ENCODE measurements at regions not wholly inside any gene's neighbourhood (a gene's known extent, or its start where the extent isn't known, plus 50 kb on each side); places are given as distances from the start of the nearest gene placed in this dataset.

DNA sequence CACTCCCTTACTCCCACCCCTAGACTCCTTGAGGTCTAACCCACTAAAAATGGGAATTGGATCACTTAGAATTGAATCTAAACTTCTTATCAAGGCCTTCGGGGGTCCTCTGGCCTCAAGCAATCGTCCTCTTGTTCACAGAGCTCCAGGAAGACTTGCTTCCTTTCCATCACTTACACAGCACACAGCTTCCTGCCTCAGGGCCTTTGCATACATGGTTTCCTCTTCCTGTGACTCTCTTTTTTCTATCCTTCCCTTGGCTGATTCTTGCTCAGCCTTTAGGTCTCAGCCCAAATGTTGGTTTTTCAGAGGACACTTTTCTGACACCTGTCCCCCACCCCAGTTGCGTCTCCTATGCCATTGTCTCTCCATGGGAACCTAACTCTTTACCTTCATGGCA is 50.0 kb upstream of the ALDH1B1 start:
- Histone ChIP-seq H3K4me2 (no peak overlapping the region), H3K4me3 (no peak overlapping the region), H3K27ac (no peak overlapping the region), H3K9me3 (no peaks in the 10 kb centered on the region), H3K4me1 (peaks cover 5% of the 10 kb centered on the region; the same call in 1 of the 3 replicates)
- FAIRE-seq = no peak
- ChIA-PET CTCF (interaction anchor here (0.8 to 2.1 kb wide), 6 partner anchors 9 to 429 kb away, joined by 3 to 7 read pairs (median 3); no protein-coding TSS in a partner anchor), POLR2A (no interaction called here)
- TF ChIP-seq CBX8 (IDR thresholded peaks at IDR 0.05) (no peak), NFE2L2 (conservative IDR thresholded peaks at IDR 0.05; ENCODE audit: low read length) (no peak), RCOR1 (IDR thresholded peaks at IDR 0.05; ENCODE audit: low read depth, low read length) (no peak), NR3C1 (IDR thresholded peaks at IDR 0.05) (no peak), CBX2 (IDR thresholded peaks at IDR 0.05; ENCODE audit: borderline replicate concordance, low read depth) (no peak)
- 35% methylated on average over 3 of the region's 3 CpGs for WGBS (ENCODE audit: missing lambda C conversion rate)
- DNase-seq (ENCODE audit: low read depth in 1 of 2, low spot score in 1 of 2) = no peak
- no peak for ATAC-seq

GRCh38 chr9:38342096-38342495 is 50.4 kb upstream of the ALDH1B1 start:
- TF ChIP-seq, protein P1, sequence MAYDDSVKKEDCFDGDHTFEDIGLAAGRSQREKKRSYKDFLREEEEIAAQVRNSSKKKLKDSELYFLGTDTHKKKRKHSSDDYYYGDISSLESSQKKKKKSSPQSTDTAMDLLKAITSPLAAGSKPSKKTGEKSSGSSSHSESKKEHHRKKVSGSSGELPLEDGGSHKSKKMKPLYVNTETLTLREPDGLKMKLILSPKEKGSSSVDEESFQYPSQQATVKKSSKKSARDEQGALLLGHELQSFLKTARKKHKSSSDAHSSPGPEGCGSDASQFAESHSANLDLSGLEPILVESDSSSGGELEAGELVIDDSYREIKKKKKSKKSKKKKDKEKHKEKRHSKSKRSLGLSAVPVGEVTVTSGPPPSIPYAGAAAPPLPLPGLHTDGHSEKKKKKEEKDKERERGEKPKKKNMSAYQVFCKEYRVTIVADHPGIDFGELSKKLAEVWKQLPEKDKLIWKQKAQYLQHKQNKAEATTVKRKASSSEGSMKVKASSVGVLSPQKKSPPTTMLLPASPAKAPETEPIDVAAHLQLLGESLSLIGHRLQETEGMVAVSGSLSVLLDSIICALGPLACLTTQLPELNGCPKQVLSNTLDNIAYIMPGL (CRISPR knock-in tag; IDR thresholded peaks at IDR 0.05; ENCODE audit: borderline replicate concordance) = no peak
- TF ChIP-seq JUNB (IDR thresholded peaks at IDR 0.05) = no peak
- Histone ChIP-seq H3K9me3 (no peaks in the 10 kb centered on the region), H3K27ac (no peak overlapping the region), H3K4me2 (no peak overlapping the region), H3K4me1 (peaks cover 5% of the 10 kb centered on the region; the same call in 1 of the 3 replicates), H3K4me3 (no peak overlapping the region)
- FAIRE-seq = no peak
- ATAC-seq = no peak
- DNase-seq (ENCODE audit: low read depth in 1 of 2, low spot score in 1 of 2) = no peak
- ChIA-PET POLR2A (no interaction called here), CTCF (interaction anchor here (0.8 to 2.1 kb wide), 6 partner anchors 8 to 429 kb away, joined by 3 to 7 read pairs (median 3); no protein-coding TSS in a partner anchor)
- 41% methylated on average over 4 of the region's 4 CpGs for WGBS (ENCODE audit: missing lambda C conversion rate)

GRCh38 chr9:38339496-38339895 is 53.0 kb upstream of the ALDH1B1 start:
- Histone ChIP-seq H3K4me3 (no peak overlapping the region), H3K9me3 (no peaks in the 10 kb centered on the region), H3K4me2 (no peak overlapping the region), H3K27ac (no peak overlapping the region), H3K4me1 (peaks cover 5% of the 10 kb centered on the region; the same call in 1 of the 3 replicates)
- WGBS (ENCODE audit: missing lambda C conversion rate) = 70% methylated on average over 2 of the region's 2 CpGs
- ATAC-seq (no peak), DNase-seq (ENCODE audit: low read depth in 1 of 2, low spot score in 1 of 2) (no peak), FAIRE-seq (no peak)
- ChIA-PET CTCF (interaction anchor here (1.2 to 3.2 kb wide), 7 partner anchors 10 to 426 kb away, joined by 3 to 12 read pairs (median 6); no protein-coding TSS in a partner anchor), POLR2A (no interaction called here)
- TF ChIP-seq TP53 (CRISPR knock-in tag; IDR thresholded peaks at IDR 0.05) = no peak

DNA sequence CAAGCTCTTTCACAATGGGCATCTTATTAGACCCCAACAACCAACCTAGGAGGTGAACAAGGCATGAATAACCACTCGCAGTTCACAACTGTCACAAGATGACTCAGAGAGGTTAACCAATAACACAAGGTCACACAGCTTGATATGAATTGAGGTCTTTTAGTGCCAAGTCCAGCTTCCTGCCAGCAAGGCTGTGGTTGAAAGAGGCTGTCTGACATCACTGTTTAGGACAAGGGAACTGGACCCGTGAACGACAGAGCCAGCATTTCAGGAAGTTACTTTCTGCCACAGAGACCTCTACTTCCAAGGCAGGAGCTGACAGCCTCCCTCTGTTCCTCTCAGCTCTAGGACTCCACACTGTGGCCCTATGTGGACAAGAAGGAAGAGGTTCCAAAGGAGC is 53.4 kb upstream of the ALDH1B1 start:
- H3K9me3 ChIP-seq = no peaks in the 10 kb centered on the region
- DNase-seq (ENCODE audit: low read depth in 1 of 2, low spot score in 1 of 2) (no peak), ATAC-seq (no peak; a peak in 1 of 6 replicates), FAIRE-seq (no peak)
- no peak overlapping the region for H3K27ac ChIP-seq
- no peak overlapping the region for H3K4me3 ChIP-seq
- no peak overlapping the region for H3K4me2 ChIP-seq
- TF ChIP-seq ZFP36 (IDR thresholded peaks at IDR 0.05; ENCODE audit: borderline replicate concordance, partially characterized antibody) = no peak
- ChIA-PET POLR2A (no interaction called here), CTCF (interaction anchor here (1.2 to 3.2 kb wide), 6 partner anchors 10 to 426 kb away, joined by 3 to 12 read pairs (median 6); no protein-coding TSS in a partner anchor)
- H3K4me1 ChIP-seq = peaks cover 5% of the 10 kb centered on the region; the same call in 1 of the 3 replicates
- 13% methylated on average over 3 of the region's 3 CpGs for WGBS (ENCODE audit: missing lambda C conversion rate)

DNA sequence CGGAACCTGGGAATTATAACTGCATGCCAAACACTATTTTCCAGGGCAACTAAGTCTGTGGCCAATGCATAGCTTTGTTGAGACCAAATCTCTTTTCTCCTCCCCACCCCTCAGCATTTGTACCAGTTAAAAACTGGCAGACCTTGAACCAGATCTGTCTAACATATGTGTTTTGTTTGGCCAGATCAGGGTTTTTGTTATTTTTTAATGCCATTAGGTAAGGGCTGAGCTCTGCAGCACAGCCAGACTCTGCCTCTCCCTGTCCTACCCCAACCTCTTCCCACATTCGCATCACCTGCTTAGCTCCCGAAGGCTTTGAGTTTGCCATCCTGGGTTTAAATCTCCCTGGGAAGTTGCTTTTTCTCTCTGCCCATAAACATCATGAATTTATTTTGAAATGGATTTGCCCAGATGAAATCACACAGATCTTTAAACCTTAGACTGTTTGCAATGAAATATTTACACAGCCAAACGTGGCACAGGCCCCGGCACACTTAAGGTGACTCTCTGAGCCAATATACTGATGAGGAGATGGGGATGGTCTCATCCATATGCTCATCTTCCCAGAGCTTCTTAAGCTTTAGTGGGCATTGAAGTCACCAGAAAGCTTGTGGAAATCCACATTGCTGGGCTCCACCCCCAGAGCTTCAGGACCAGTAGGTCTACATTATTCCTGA is 54.0 kb upstream of the ALDH1B1 start:
- ATAC-seq = no peak
- ChIA-PET CTCF (interaction anchor here (1.3 to 3.2 kb wide), 5 partner anchors 9 to 425 kb away, joined by 3 to 12 read pairs (median 7); no protein-coding TSS in a partner anchor), POLR2A (no interaction called here)
- Histone ChIP-seq H3K9me3 (no peaks in the 10 kb centered on the region), H3K4me3 (no peak overlapping the region), H3K27ac (no peak overlapping the region), H3K4me1 (peaks cover 5% of the 10 kb centered on the region; the same call in 1 of the 3 replicates), H3K4me2 (no peak overlapping the region)
- DNase-seq (ENCODE audit: low read depth in 1 of 2, low spot score in 1 of 2) = no peak
- FAIRE-seq = no peak
- 80% methylated on average over 5 of the region's 5 CpGs for WGBS (ENCODE audit: missing lambda C conversion rate)
- TF ChIP-seq ZC3H11A (IDR thresholded peaks at IDR 0.05) (no peak), CHD4 (IDR thresholded peaks at IDR 0.05; ENCODE audit: borderline replicate concordance) (no peak), HEYL (CRISPR knock-in tag; IDR thresholded peaks at IDR 0.05) (no peak), CBX2 (IDR thresholded peaks at IDR 0.05; ENCODE audit: borderline replicate concordance, low read depth) (no peak), MAZ (IDR thresholded peaks at IDR 0.05; ENCODE audit: borderline replicate concordance, low read depth, low read length) (no peak), HES2 (IDR thresholded peaks at IDR 0.05) (no peak), ATOH8 (CRISPR knock-in tag; IDR thresholded peaks at IDR 0.05; ENCODE audit: low read depth) (no peak), USF2 (IDR thresholded peaks at IDR 0.05) (no peak), GATA3 (IDR thresholded peaks at IDR 0.05; ENCODE audit: borderline replicate concordance) (no peak), KDM5A (IDR thresholded peaks at IDR 0.05) (no peak), NPAS2 (CRISPR knock-in tag; IDR thresholded peaks at IDR 0.05; ENCODE audit: borderline replicate concordance) (no peak)
- TF ChIP-seq, protein P2, sequence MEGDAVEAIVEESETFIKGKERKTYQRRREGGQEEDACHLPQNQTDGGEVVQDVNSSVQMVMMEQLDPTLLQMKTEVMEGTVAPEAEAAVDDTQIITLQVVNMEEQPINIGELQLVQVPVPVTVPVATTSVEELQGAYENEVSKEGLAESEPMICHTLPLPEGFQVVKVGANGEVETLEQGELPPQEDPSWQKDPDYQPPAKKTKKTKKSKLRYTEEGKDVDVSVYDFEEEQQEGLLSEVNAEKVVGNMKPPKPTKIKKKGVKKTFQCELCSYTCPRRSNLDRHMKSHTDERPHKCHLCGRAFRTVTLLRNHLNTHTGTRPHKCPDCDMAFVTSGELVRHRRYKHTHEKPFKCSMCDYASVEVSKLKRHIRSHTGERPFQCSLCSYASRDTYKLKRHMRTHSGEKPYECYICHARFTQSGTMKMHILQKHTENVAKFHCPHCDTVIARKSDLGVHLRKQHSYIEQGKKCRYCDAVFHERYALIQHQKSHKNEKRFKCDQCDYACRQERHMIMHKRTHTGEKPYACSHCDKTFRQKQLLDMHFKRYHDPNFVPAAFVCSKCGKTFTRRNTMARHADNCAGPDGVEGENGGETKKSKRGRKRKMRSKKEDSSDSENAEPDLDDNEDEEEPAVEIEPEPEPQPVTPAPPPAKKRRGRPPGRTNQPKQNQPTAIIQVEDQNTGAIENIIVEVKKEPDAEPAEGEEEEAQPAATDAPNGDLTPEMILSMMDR (IDR thresholded peaks at IDR 0.05) = no peak

Data from A549 (cell line).